ENCODE measurements at regions not wholly inside any gene's neighbourhood (a gene's known extent, or its start where the extent isn't known, plus 50 kb on each side); places are given as distances from the start of the nearest gene placed in this dataset.
"Not testable (repeated sequence)": the region's sequence is repeated elsewhere in the genome, so short reads cannot be mapped to it uniquely, and the experiment has no call there.

DNA sequence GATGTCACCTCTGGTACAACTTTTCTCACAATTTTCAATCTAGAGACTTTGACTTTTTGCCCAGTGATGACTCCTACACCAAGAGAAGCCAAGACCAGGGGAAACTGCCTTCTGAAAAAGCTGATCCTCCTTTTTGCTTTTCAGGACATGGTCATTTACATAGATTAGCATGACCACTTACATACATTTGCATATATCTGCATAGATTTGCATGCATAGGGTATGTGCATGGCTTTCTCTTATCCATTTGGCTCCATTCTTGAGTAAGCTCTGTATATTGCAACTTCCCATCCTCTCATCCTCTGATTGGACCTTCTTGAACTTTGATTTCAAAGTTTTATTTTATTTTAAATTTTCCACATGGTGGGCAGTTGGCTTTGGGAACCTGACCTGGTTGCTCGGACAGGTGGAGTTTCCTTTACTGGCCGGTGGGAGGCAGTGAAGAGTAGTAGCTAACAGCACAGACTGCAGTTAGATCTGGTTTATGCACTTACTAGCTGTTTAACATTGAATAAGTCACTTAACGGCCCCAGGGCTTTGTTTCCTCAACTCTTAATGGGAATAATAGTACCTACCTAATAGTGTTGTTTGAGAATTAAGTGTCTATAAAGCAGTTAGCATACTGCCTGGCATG is 92.9 kb downstream of the GPR139 start:
- no peaks in the 10 kb centered on the region for H3K9me3 ChIP-seq
- DNase-seq, result no peak
- no peaks in the 10 kb centered on the region for H3K36me3 ChIP-seq
- peaks cover 7% of the 10 kb centered on the region; the same call in 1 of the 2 replicates for H3K27me3 ChIP-seq
- no peak overlapping the region for H3K4me3 ChIP-seq

DNA sequence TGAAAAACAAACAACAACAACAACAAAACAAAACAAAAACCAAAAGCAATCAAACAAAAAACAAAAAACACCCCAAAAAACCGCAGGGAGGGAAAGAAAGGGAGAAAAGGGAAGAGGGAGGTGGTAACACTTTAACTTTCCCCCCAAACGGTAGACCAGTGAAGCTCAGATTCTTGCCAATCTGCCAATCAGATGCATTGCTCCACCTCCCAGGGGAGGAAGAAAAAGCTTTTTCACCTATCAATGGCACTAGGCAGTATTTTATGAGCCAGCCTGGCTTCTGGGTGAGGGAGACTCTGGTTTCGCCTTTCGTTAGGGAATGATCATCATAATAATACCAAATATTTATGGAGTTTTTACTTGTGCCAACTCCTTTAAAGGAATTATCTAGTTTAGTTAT is 94.1 kb downstream of the GPR139 start:
- no peak for DNase-seq
- H3K27me3 ChIP-seq, result peaks cover 7% of the 10 kb centered on the region; the same call in 1 of the 2 replicates
- H3K4me3 ChIP-seq, result no peak overlapping the region
- H3K36me3 ChIP-seq, result no peaks in the 10 kb centered on the region
- no peaks in the 10 kb centered on the region for H3K9me3 ChIP-seq

DNA sequence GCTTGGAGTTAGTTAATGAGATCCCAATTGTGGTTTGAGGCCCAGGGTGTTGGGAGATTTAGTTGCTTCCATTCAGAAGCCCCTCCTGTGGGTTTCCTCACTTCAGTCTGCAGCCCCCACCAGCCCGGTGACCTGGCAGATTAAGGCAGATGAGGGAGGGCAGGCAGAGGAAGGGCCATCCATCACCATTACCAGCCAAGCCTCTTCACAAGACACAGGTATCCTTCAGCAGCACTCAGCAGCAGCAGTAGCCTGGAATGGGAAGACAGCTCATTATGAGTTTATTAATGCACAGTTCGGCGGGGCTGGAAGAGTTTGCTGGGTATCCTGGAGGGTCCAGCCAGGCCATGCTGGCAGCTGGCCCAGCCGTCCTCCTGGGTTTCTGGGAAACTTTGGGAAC is 90.0 kb upstream of the GPRC5B start:
- no peak overlapping the region for H3K4me3 ChIP-seq
- DNase-seq, result no peak
- peaks cover 4% of the 10 kb centered on the region; the same call in 1 of the 2 replicates for H3K27me3 ChIP-seq
- no peaks in the 10 kb centered on the region for H3K36me3 ChIP-seq
- no peaks in the 10 kb centered on the region for H3K9me3 ChIP-seq

DNA sequence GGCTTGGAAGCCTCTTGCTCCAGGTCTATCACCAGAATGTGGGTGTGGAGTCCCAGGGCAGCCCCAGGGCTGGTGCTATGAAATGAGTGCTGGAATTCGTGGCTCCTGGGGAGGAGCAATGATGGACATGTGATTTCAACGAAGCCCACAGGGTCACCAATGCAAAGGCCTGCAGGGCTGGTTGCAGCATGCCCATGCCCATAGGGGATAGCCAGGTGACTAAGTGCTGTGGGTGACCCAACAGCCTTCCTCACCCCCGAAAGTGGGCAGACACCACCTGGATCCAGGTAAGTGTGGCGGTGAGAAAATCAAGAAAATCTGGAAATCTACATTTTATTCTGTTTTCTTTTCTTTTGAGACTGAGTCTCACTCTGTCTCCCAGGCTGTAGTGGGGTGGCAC is 87.5 kb upstream of the GPRC5B start:
- Histone ChIP-seq H3K4me3 (no peak overlapping the region), H3K27me3 (peaks cover 6% of the 10 kb centered on the region), H3K9me3 (no peaks in the 10 kb centered on the region), H3K36me3 (no peaks in the 10 kb centered on the region)
- DNase-seq, result no peak

DNA sequence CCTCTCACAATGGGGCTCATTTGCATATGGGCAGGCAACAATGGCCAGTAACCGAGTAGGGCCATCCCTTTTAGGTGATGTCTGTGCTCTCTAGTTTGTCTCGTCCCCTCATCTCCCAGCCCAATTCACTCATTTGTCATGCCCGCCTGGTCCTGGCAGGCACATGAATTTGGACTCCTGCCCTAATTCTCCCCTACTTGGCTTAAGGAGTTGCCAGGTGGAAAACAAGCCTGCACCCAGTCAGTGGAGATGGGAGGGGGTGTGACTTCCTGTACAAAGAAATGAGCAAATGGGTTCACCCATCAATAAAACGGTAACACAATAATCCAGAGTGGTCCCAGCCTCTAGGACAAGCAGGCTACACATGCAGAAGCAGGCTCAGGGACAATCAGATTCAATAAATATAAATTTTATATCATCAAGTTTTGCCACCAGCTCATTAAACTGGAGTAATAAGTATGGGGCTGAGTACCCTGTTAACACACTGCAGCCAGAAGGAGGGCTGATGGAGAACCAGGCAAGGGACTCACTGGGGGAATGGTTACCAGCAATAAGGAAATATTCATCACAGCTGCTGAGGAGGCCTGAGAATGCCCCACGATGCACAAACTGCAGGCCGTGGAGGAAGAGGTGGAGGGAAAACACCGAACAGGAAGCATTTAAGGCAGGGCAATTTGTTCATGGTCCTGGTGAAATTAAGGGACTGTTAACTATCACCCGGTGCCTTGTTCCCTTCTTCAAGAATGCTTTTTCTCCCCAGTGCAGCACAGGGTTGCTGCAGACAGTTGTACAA is 84.4 kb upstream of the GPRC5B start:
- H3K4me3 ChIP-seq, result no peak overlapping the region
- no peaks in the 10 kb centered on the region for H3K9me3 ChIP-seq
- peaks cover 8% of the 10 kb centered on the region for H3K27me3 ChIP-seq
- no peak for DNase-seq
- H3K36me3 ChIP-seq, result no peaks in the 10 kb centered on the region

DNA sequence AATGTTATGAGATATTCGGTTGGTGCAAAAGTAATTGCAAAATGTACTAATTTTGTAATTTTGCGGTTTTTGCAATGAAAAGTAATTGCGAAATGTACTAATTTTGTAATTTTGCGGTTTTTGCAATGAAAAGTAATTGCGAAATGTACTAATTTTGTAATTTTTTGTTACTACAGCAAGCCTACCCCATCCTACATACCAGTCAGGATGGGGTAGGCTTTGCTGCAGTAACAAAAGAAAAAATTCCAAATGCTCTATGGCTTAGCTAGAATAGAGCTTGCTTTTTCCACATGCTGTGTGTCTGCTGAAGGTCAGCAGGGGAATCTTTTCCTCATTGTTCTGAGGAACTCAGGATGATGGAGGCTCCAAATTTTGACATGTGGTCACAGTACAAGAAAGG is 83.3 kb upstream of the GPRC5B start:
- no peak for DNase-seq
- Histone ChIP-seq H3K36me3 (no peaks in the 10 kb centered on the region), H3K9me3 (no peaks in the 10 kb centered on the region), H3K27me3 (peaks cover 12% of the 10 kb centered on the region), H3K4me3 (no peak overlapping the region)

DNA sequence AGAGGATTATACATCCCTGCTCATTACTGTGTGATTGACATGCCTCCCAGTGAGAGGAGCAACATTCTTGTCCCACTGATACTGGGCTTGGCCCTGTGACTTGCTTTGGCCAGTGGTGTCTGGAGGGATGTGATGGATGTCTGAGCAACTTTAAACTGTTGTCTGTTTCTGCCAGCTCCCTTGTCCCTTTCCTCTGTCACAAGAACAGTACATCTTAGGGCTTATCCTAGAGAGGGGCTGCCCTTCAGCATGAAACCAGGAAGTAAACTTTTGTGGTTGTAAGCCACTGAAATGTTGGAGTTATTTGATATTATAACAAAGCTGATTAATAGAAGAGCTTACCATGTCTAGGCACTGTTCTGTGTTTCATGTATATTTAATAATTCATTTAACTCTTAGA is 82.9 kb upstream of the GPRC5B start:
- H3K9me3 ChIP-seq, result no peaks in the 10 kb centered on the region
- H3K4me3 ChIP-seq, result no peak overlapping the region
- DNase-seq, result no peak
- H3K27me3 ChIP-seq, result peaks cover 12% of the 10 kb centered on the region
- no peaks in the 10 kb centered on the region for H3K36me3 ChIP-seq

DNA sequence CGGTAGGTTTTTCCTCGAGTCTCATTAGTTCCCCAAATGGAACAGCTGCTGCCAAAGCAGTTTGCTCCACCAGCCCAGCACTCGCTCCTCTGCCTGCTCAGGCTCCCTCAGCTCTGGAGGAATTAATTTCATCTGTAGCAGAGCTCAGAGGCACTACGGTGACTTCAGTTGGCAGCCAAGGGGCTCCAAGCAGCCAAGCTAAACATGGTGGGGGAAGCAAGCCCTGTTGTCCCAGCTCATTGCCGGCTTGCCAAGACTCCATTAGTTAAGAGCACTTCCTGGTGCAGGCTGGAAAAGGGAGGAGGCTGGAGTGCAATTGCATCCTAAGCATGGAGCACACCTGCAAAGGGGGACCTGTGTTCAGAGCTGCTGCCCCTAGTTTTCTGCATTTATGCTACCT is 78.7 kb upstream of the GPRC5B start:
- no peaks in the 10 kb centered on the region for H3K9me3 ChIP-seq
- no peaks in the 10 kb centered on the region for H3K36me3 ChIP-seq
- peaks cover 32% of the 10 kb centered on the region for H3K27me3 ChIP-seq
- DNase-seq, result peak; percentile 75
- no peak overlapping the region for H3K4me3 ChIP-seq

DNA sequence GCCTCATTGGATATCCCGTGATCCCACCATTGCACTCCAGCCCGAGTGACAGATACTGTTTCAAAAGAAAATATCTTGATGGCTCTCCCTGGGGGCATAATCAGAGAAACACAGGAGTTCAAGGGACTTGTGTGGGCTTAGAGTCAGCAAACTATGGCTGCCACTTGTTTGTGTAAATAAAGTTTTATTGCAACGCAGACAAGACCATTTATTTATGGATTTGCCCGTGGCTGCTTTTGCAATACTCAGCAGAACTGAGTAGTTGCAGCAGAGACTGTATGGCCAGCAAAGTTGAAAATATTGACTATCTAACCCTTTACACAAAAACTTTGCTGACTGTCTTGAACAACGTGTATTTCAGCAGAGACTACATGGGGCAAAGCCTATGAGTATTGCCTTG is 75.5 kb upstream of the GPRC5B start:
- Histone ChIP-seq H3K4me3 (no peak overlapping the region), H3K27me3 (peaks cover 37% of the 10 kb centered on the region), H3K36me3 (no peaks in the 10 kb centered on the region), H3K9me3 (no peaks in the 10 kb centered on the region)
- DNase-seq, result no peak

DNA sequence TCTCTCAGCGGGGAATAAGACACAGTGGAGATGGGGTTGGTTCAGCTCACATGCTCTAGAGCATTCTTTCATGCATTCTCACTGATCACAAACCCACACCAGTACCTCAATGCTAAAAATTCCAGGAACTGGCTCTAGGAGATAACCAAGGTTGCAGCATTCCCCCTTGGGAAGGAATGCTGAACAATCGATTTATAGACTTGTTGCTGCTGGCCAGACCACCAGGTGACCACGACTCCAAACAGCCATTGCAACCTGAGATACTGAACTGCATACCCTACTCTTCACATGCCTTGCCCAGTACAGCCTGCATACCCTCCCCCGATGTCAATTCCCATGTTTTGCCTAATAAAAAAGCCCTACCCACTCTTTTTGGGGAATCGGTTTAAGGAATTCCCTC is 75.1 kb upstream of the GPRC5B start:
- Histone ChIP-seq H3K9me3 (no peaks in the 10 kb centered on the region), H3K4me3 (no peak overlapping the region), H3K36me3 (no peaks in the 10 kb centered on the region), H3K27me3 (peaks cover 40% of the 10 kb centered on the region)
- DNase-seq, result no peak

DNA sequence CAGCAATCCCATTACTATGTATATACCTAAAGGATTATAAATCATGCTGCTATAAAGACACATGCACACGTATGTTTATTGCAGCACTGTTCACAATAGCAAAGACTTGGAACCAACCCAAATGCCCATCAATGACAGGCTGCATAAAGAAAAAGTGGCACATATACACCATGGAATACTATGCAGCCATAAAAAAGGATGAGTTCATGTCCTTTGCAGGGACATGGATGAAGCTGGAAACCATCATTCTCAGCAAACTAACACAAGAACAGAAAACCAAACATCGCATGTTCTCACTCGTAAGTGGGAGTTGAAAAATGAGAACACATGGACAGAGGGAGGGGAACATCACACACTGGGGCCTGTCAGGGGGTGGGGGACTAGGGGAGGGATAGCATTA is 71.2 kb upstream of the GPRC5B start:
- H3K27me3 ChIP-seq, result peaks cover 61% of the 10 kb centered on the region
- not testable (repeated sequence) for H3K4me3 ChIP-seq, H3K36me3 ChIP-seq, H3K9me3 ChIP-seq, DNase-seq

DNA sequence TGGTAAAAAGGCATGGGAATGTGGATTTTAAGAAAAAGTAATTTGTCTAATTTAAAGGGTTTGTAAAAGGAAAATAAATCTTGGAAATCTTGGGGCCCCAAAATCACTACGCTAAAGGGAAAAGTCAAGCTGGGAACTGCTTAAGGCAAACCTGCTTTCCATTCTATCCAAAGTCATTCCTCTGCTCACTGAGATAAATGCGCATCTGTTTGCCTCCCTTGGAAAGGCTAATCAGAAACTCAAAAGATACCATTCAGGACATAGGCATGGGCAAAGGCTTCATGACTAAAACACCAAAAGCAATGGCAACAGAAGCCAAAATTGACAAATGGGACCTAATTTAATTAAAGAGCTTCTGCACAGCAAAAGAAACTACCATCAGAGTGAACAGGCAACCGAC is 70.4 kb upstream of the GPRC5B start:
- peaks cover 61% of the 10 kb centered on the region for H3K27me3 ChIP-seq
- not testable (repeated sequence) for H3K4me3 ChIP-seq, H3K36me3 ChIP-seq, H3K9me3 ChIP-seq, DNase-seq

DNA sequence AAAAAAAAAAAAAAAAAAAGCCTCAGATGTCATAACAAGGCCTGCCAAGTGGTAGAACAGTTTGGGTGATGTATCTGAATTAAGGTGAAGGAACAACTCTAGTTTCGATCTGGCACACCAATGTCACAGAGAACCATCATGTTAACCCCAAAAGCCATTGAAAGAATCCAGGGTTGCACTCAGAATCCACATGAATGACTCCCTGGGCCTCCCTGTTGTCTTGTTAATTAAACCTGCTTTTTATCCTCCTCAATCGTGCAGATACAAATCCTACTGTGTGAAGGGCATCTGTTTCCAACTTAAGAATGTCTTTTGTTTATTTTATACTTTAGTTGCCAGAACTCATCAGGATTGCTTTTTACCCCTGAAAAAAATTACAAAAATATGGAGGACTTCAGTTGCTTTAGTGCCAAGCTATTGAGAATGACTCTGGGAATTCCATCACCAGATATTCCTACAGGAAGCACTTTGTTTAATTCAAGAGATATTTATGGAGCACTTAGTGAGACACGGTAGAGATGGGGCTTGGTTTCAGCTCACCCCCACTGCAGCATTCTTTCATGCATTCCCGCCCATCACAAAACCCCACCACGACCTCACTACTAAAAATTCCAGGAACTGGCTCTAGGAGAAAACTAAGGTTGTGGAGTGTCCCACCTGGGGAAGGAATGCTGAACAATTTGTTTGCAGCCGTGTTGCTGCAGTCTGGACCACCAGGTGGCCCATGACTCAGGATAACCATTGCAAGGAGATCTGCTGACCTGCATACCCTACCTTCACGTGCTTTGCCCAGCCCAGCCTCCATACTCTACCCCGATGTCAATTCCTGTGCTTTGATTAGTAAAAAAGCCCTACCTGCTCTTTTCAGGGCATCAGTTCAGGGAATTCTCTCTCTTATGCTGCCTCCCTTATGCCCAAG is 63.8 kb upstream of the GPRC5B start:
- H3K9me3 ChIP-seq, result no peaks in the 10 kb centered on the region
- H3K4me3 ChIP-seq, result no peak overlapping the region
- H3K27me3 ChIP-seq, result peaks cover 37% of the 10 kb centered on the region
- no peaks in the 10 kb centered on the region for H3K36me3 ChIP-seq
- no peak for DNase-seq

DNA sequence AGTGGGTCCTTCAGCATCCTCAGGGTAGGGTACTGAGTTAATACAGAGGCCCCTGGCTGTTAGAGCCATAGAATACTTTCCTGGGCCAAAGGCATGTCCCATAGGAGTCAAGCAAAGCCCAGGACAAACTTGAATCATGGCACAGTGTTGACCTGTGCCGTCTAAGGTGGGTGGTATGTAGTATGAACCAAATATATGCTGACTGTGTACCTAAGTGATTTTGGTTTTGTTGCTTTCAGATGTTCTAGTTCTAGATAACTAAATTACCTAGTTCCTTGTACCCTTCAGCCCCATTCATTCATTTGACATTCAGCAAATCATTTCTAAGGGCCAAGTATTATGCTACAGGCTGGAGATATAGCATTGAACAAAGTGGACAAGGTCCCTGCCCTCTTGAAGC is 61.3 kb upstream of the GPRC5B start:
- no peaks in the 10 kb centered on the region for H3K36me3 ChIP-seq
- no peak overlapping the region for H3K4me3 ChIP-seq
- no peaks in the 10 kb centered on the region for H3K9me3 ChIP-seq
- no peak for DNase-seq
- peaks cover 19% of the 10 kb centered on the region for H3K27me3 ChIP-seq

DNA sequence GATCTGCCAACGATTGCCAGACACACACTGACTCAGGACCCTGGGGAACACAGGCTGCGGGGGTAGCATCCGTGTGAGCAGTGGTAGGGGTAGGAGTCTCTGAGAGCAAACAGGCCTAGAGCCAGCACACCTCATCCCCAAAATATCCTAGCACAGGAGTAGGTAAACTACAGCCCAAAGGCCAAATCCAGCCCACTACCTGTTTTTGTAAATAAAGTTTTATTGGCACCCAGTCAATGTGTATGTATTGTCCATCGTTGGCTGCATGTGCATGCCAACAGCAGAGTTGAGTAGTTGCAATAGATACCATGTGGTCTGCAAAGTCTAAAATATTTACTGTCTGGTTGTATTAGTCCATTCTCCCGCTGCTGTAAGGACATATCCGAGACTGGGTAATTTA is 55.5 kb upstream of the GPRC5B start:
- H3K36me3 ChIP-seq, result no peaks in the 10 kb centered on the region
- no peak overlapping the region for H3K4me3 ChIP-seq
- H3K27me3 ChIP-seq, result peaks cover 1% of the 10 kb centered on the region; the same call in 1 of the 2 replicates
- H3K9me3 ChIP-seq, result no peaks in the 10 kb centered on the region
- peak; percentile 9 for DNase-seq

DNA sequence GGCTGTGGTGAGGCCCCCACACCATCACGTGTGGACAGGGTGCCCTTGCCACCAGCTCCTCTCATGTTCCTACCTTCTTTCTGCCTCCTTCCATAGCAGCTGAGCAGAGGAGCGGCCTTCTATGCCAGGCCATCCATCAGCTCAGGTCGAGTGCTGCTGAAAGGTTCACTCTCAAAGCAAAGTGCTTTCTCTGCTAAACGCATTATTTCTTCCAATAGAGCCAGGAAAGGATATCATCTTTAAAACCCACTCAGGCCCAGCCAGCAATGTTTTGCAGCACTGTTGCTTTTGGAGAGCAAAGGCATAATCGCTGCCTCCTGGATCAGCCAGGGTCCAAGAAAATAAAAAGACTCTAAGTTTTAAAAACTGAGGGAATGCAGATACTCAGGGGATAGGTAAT is 54.9 kb upstream of the GPRC5B start:
- H3K27me3 ChIP-seq, result peaks cover 3% of the 10 kb centered on the region; the same call in 1 of the 2 replicates
- H3K9me3 ChIP-seq, result no peaks in the 10 kb centered on the region
- H3K4me3 ChIP-seq, result no peak overlapping the region
- H3K36me3 ChIP-seq, result no peaks in the 10 kb centered on the region
- DNase-seq, result no peak

DNA sequence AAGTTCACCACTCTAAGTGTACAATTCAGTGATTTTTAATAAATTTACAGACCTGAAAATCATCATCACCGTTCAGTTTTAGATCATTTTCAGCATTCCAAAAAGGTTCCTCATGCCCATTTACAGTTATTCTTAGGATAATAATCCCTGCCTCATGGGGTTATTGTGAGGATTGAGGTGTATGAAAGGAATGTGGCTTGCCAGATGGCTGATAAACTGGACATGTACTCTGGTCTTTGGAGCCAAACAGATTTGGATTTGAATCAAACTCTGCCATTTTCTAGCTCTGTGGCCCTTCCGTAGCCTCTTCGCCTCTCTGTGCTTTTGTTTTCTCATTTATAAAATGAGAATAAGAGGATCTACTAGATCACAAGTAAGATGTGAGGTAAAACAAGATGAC is 53.9 kb upstream of the GPRC5B start:
- no peak overlapping the region for H3K4me3 ChIP-seq
- H3K27me3 ChIP-seq, result peaks cover 7% of the 10 kb centered on the region
- no peak for DNase-seq
- H3K9me3 ChIP-seq, result 0 out of 2 replicates have a peak, but pooled peaks cover 6% of the 10 kb centered on the region
- H3K36me3 ChIP-seq, result no peaks in the 10 kb centered on the region

Data from MG63 (cell line).